MM.1S (cell line): ENCODE measurements at regions not wholly inside any gene's neighbourhood (a gene's known extent, or its start where the extent isn't known, plus 50 kb on each side); places are given as distances from the start of the nearest gene placed in this dataset.
"Not testable (repeated sequence)": the region's sequence is repeated elsewhere in the genome, so short reads cannot be mapped to it uniquely, and the experiment has no call there.

ENCODE experiments used
- DNase-seq: peaks from one replicate; pipeline ENCODE4 v3.0.0-alpha.2; 2015
- H2AFZ ChIP-seq: fragments of 300-600 bp; sonication (generic); 2 replicates; pipeline ENCODE4 v1.6.0; 2016; ENCODE audit warnings: antibody characterized with exemption, low read length
- H3F3A ChIP-seq: fragments of 300-600 bp; sonication (generic); 2 replicates; pipeline ENCODE4 v1.6.1; 2016; ENCODE audit warnings: mild to moderate bottlenecking, antibody characterized with exemption, low read length, moderate library complexity, mixed read lengths; ENCODE audit not compliant: insufficient read depth
- H3K27ac ChIP-seq: fragments of 300-600 bp; sonication (generic); 2 replicates; pipeline ENCODE4 v1.5.1; 2016; ENCODE audit warnings: mild to moderate bottlenecking, low read length
- H3K27me3 ChIP-seq: fragments of 300-600 bp; sonication (generic); replicated peaks from 2 replicates; pipeline ENCODE4 v1.6.0; 2016; ENCODE audit warnings: low read length; ENCODE audit not compliant: insufficient read depth
- H3K36me3 ChIP-seq: fragments of 300-600 bp; sonication (generic); replicated peaks from 2 replicates; pipeline ENCODE4 v1.6.1; 2016; ENCODE audit warnings: mild to moderate bottlenecking, low read length, mixed read lengths; ENCODE audit not compliant: insufficient read depth
- H3K4me1 ChIP-seq: fragments of 300-600 bp; sonication (generic); 2 replicates; pipeline ENCODE4 v1.6.1; 2016; ENCODE audit warnings: low read length, mixed read lengths
- H3K4me2 ChIP-seq: fragments of 300-600 bp; sonication (generic); 2 replicates; pipeline ENCODE4 v1.6.0; 2016; ENCODE audit warnings: low read depth, low read length
- H3K4me3 ChIP-seq: fragments of 300-600 bp; sonication (generic); 2 replicates; pipeline ENCODE4 v1.5.1; 2016; ENCODE audit warnings: low read length, mixed read lengths
- H3K79me2 ChIP-seq: fragments of 300-600 bp; sonication (generic); 2 replicates; pipeline ENCODE4 v1.6.1; 2016; ENCODE audit warnings: mixed run types, low read length, mixed read lengths
- H3K9ac ChIP-seq: fragments of 300-600 bp; sonication (generic); 2 replicates; pipeline ENCODE4 v1.6.1; 2016; ENCODE audit warnings: low read length, mixed read lengths
- H3K9me2 ChIP-seq: fragments of 300-600 bp; sonication (generic); replicated peaks from 2 replicates; pipeline ENCODE4 v1.6.1; 2016; ENCODE audit warnings: mild to moderate bottlenecking, low read length, mixed read lengths; ENCODE audit not compliant: insufficient read depth
- H3K9me3 ChIP-seq: fragments of 300-600 bp; sonication (generic); replicated peaks from 2 replicates; pipeline ENCODE4 v1.6.1; 2016; ENCODE audit warnings: mild to moderate bottlenecking, low read length, mixed read lengths; ENCODE audit not compliant: insufficient read depth
- H4K20me1 ChIP-seq: fragments of 300-600 bp; sonication (generic); 2 replicates; pipeline ENCODE4 v1.6.1; 2016; ENCODE audit warnings: mild to moderate bottlenecking, low read length, moderate library complexity, mixed read lengths; ENCODE audit not compliant: insufficient read depth
- CTCF ChIP-seq: fragments of 300-600 bp; sonication (generic); IDR thresholded peaks from 2 replicates; pipeline ENCODE4 v1.5.1; 2016; ENCODE audit warnings: antibody characterized with exemption, low read length, mixed read lengths
- EZH2 ChIP-seq: fragments of 300-600 bp; sonication (generic); optimal IDR thresholded peaks from 2 replicates; pipeline ENCODE3; 2017; ENCODE audit warnings: low read depth, mild to moderate bottlenecking, antibody characterized with exemption, low read length, mixed read lengths
- EZH2phosphoT487 ChIP-seq: fragments of 300-600 bp; sonication (generic); IDR thresholded peaks from 2 replicates; pipeline ENCODE4 v1.6.1; 2018; ENCODE audit warnings: antibody characterized with exemption, low read length

GRCh38 chr4:133268205-133268604, 119.1 kb downstream of the PCDH10 start:
- no peak overlapping the region for H2AFZ ChIP-seq
- H4K20me1 ChIP-seq, result no peaks in the 10 kb centered on the region
- H3K4me2 ChIP-seq, result no peak overlapping the region
- no peaks in the 10 kb centered on the region; the same call in 1 of the 2 replicates for H3F3A ChIP-seq
- H3K4me3 ChIP-seq, result no peak overlapping the region
- TF ChIP-seq CTCF (no peak), EZH2phosphoT487 (no peak), EZH2 (no peak)
- H3K27ac ChIP-seq, result no peak overlapping the region
- H3K36me3 ChIP-seq, result no peaks in the 10 kb centered on the region
- H3K9ac ChIP-seq, result no peak overlapping the region
- no peaks in the 10 kb centered on the region for H3K27me3 ChIP-seq
- no peaks in the 10 kb centered on the region for H3K79me2 ChIP-seq
- H3K9me2 ChIP-seq, result no peaks in the 10 kb centered on the region
- no peaks in the 10 kb centered on the region for H3K9me3 ChIP-seq
- DNase-seq, result no peak
- H3K4me1 ChIP-seq, result peaks cover 5% of the 10 kb centered on the region

- H2AFZ ChIP-seq, H3K27ac ChIP-seq, H3K4me1 ChIP-seq, H3K79me2 ChIP-seq, H3K27me3 ChIP-seq, H3K9me2 ChIP-seq, H3F3A ChIP-seq, DNase-seq, H4K20me1 ChIP-seq, H3K36me3 ChIP-seq, H3K4me2 ChIP-seq, H3K9me3 ChIP-seq, H3K4me3 ChIP-seq, H3K9ac ChIP-seq: not testable (repeated sequence)
Measured at GRCh38 chr4:133267506-133267905, 118.4 kb downstream of the PCDH10 start.

GRCh38 chr4:133266966-133267365, 117.9 kb downstream of the PCDH10 start:
- not testable (repeated sequence) for H3F3A ChIP-seq, H3K4me3 ChIP-seq, H3K27me3 ChIP-seq, H3K4me1 ChIP-seq, H3K27ac ChIP-seq, H3K9me2 ChIP-seq, H3K9me3 ChIP-seq, H3K36me3 ChIP-seq, DNase-seq, H3K9ac ChIP-seq, H4K20me1 ChIP-seq, H3K4me2 ChIP-seq, H3K79me2 ChIP-seq, H2AFZ ChIP-seq

GRCh38 chr4:133264251-133264650, 115.2 kb downstream of the PCDH10 start:
- H3K27me3 ChIP-seq, H2AFZ ChIP-seq, H3K4me3 ChIP-seq, H3K9ac ChIP-seq, H3K79me2 ChIP-seq, H3F3A ChIP-seq, H3K36me3 ChIP-seq, H3K4me2 ChIP-seq, H4K20me1 ChIP-seq, H3K27ac ChIP-seq, H3K9me3 ChIP-seq, H3K9me2 ChIP-seq, H3K4me1 ChIP-seq, DNase-seq: not testable (repeated sequence)

GRCh38 chr4:133263104-133263503, 114.0 kb downstream of the PCDH10 start:
- H3K27ac ChIP-seq, result no peak overlapping the region
- no peaks in the 10 kb centered on the region for H3K9me3 ChIP-seq
- no peak overlapping the region for H2AFZ ChIP-seq
- H3K4me2 ChIP-seq, result no peak overlapping the region
- no peaks in the 10 kb centered on the region for H4K20me1 ChIP-seq
- no peaks in the 10 kb centered on the region for H3K36me3 ChIP-seq
- DNase-seq, result no peak
- H3K9me2 ChIP-seq, result no peaks in the 10 kb centered on the region
- no peaks in the 10 kb centered on the region for H3K4me1 ChIP-seq
- H3K9ac ChIP-seq, result no peak overlapping the region
- H3F3A ChIP-seq, result no peaks in the 10 kb centered on the region
- no peaks in the 10 kb centered on the region for H3K79me2 ChIP-seq
- no peak for TF ChIP-seq EZH2
- no peak for TF ChIP-seq CTCF
- TF ChIP-seq EZH2phosphoT487, result no peak
- no peaks in the 10 kb centered on the region for H3K27me3 ChIP-seq
- no peak overlapping the region for H3K4me3 ChIP-seq
